ENCODE measurements at regions not wholly inside any gene's neighbourhood (a gene's known extent, or its start where the extent isn't known, plus 50 kb on each side); places are given as distances from the start of the nearest gene placed in this dataset.
"Not testable (repeated sequence)": the region's sequence is repeated elsewhere in the genome, so short reads cannot be mapped to it uniquely, and the experiment has no call there.

DNA sequence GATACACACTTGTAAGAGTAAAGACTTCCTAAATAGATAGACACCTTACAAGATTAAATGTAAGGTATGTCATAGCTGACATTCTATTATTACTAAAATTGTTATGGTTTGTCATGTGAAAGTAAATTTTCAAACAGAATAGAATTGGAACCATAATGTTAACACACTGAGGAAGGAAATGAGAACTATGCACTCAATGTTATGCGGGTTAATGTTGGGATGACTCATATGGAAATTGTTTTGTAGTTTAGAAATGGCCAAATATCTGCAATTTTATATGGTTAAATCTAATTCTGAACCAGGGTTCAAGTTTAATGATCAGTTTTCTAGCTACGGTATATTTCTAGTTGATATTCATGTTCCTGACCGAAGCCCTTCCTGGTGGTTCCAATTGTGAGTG, 214.2 kb upstream of the ADO start:
- DNase-seq (ENCODE audit: low spot score) = no peak

DNA sequence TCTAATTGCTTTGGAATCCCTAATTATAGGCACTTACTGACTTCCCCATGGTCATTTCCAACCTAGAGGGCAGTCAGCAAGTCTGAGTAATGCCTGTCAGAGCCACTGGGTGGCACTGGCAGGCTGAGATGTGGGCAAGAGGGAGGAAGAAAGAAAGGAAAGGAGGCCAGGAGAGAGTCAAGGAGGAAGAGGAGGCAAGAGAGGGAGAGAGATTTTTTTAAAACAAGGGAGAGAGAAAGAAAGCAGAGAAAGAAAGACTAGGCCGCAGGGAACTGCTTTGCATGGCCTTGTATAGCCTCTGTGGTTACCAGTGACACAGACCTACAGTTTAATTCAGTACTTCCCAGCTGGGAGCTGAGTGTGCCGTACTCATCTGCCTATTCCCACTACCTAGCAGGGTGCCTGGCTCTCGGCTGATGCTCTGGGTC, 210.4 kb upstream of the ADO start:
- DNase-seq (ENCODE audit: low spot score) = peak; percentile 53

DNA sequence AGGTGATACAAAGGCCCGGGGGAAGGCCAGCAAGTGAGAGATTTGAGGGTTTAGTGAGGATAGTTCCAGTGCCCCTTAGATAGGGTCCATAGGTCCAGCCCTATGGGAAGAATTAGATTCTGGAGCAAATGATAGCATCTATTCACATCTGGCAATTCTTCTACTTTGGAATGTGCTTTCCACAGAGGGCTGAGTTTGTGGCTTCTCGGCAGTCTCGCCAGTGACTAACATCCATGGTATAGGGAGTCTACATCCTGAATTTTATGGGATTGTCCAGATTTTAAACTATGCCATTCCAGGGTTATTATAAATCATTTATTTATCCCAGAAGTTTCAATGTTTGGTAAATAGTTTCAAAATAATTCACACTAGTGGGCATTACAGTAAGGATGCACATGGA, 207.3 kb upstream of the ADO start:
- DNase-seq (ENCODE audit: low spot score) = no peak

DNA sequence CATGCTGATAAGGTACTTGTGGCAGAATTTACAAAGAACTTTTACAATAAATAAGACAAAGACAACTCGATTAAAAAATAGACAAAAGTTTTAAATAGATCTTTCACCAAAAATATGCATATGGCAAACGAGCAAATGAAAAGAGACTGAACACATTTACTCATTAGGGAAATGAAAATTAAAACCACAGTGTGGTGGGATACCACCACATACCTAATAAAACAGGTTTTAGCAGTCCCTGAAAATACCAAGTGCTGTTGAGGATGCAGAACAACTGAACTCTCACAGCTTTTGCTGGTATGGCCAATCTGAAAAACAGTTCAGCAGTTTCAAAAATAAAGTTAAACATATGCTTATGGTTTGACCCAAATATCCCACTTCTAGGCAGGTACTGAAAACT, 205.4 kb upstream of the ADO start:
- DNase-seq (ENCODE audit: low spot score) = no peak

DNA sequence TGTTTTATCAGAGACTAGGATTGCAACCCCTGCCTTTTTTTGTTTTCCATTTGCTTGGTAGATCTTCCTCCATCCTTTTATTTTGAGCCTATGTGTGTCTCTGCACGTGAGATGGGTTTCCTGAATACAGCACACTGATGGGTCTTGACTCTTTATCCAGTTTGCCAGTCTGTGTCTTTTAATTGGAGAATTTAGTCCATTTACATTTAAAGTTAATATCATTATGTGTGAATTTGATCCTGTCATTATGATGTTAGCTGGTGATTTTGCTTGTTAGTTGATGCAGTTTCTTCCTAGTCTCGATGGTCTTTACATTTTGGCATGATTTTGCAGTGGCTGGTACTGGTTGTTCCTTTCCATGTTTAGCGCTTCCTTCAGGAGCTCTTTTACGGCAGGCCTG, 198.0 kb upstream of the ADO start:
- not testable (repeated sequence) for DNase-seq (ENCODE audit: low spot score)

DNA sequence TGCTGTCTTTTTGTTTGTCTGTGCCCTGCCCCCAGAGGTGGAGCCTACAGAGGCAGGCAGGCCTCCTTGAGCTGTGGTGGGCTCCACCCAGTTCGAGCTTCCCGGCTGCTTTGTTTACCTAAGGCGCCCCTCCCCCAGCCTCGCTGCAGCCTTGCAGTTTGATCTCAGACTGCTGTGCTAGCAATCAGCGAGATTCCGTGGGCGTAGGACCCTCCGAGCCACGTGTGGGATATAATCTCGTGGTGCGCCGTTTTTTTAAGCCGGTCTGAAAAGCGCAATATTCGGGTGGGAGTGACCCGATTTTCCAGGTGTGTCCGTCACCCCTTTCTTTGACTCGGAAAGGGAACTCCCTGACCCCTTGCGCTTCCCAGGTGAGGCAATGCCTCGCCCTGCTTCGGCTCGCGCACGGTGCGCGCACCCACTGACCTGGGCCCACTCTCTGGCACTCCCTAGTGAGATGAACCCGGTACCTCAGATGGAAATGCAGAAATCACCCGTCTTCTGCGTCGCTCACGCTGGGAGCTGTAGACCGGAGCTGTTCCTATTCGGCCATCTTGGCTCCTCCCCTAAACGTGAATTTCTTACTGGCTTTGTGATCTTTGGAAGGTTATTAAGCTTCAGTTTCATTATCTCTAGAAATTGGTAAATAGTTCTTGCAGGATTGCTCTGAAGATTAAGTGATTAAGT, 196.2 kb upstream of the ADO start:
- not testable (repeated sequence) for DNase-seq (ENCODE audit: low spot score)

DNA sequence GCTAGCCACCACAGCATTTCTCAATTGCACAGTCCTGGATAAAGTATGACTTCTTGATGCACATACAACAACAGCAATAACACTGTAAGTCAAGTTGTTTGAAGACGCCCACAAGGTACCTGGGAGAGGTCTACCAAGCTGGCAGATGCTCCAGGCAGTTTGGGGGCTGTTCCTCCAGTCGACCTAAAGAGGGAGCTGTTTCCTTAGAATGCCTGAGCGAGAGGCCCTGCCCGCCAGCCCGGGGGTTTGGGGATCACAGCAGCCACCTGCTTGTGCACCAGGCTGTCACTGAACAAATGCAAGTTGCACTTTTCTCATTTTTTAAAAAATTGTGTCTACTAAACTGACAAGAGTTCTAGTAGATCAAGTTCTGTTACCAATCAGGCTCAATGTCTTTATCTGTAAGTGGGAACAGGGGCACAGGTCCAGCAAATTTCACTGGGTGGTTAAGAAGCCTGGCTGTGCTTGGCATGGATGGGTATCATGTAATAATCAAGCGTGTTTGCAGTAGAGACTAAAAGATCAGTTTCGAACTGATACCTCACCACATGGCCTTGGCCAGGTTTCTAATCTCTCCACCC, 193.8 kb upstream of the ADO start:
- DNase-seq (ENCODE audit: low spot score) = peak; percentile 84

DNA sequence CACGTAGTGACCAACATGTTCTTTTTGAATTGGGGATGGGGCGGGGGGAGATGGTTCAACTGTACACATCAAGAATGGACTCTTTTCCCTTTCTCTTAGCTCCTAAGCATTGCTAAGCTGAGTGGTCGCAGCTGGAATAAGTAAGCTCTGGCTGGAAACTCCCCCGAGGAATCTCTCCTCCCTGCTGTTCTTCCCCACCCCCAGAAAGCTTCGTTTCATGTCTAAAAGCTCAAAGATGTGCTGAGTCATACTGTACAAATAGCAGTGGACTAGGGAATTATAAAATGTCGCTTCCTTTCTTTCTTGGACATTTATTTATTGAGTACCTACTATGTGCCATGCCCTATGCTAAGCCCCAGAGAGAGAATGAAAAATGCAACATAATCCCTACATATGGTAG, 191.1 kb upstream of the ADO start:
- DNase-seq (ENCODE audit: low spot score) = no peak

DNA sequence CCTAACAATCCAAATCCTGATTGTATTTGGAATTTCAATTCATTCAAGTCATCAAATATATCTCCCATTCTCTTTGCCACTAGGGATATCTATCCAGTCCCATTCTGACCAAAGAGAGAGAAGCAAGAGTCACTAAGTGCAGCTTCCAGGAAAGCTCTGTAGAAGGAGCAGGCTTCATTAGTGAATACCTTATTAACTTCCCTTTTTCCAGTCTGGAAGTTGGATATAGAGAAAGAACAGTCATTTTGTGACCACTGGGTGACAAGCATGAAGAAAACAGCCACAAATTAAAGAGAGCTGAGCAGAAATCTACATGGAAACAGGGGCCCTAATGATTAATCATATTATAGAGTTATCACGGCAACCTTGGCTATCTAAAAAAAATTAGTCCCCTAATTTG, 190.7 kb upstream of the ADO start:
- DNase-seq (ENCODE audit: low spot score) = no peak

DNA sequence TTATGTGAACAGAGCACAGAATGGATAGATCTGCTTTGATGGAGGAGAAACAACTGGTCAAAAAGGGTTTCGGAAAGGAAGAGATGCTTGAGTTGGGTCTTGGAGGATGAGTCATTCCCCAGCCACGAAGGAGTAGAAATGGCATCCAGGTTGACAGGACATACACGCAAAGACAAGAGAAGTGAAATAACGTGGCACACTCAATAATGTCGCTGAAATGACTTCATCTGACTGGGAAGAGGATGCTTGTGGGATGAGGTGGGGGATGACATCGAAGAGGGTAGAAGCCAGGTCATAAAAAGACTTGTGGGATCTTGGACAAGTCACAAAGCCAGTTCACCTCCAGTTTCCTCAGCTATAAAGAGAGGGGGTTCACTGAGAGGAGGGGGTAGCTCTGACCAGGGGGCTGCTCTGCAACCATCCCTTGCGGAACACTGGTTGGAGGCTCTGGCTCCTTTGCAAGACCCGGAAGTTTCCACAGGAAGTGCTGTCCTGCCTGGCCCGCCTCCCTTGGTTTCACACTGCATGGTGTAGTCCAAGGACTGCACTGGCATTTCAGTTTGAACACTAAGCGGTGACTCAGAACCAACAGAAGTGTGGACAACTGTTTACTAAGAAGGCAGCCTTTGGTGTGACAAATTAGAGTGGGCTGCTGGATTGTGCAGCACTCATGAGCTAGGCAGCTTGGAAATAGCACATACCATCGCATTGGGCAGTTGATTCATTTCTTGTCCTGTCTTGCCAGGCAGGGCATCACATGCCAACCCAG, 189.9 kb upstream of the ADO start:
- peak; percentile 91 for DNase-seq (ENCODE audit: low spot score)

DNA sequence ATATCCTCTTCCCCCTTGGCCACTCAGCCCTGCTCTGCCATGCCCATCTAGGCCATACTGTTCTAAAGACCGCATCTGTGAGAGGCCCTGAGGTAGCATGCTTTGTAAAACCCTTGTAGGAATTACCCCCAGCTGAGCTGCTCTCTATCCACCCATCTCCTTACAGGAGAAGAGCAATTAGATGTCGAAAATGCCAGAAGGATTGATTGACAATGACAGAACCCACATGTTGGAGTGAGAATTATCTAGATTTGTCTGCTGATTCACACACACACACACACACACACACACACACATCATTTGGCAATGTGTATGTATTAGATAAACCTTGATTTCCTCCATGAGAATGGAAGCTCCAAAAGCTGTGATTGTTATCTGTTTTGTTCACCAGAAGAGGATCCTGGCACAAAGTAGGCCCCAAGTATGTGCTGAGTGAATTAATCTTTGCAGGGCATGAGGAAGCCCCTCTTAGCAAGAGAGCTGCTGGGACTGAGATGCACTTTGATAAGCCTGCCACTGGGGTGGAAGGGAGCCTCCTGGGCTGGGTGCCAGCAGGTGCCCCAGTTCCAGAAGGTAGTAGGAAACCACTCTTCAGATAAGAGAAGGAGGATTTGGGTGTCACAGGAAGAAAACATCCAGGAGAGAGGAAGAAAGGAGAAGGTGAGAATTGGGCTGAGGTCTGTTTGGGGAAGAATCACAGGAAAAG, 187.5 kb upstream of the ADO start:
- DNase-seq (ENCODE audit: low spot score) = no peak

DNA sequence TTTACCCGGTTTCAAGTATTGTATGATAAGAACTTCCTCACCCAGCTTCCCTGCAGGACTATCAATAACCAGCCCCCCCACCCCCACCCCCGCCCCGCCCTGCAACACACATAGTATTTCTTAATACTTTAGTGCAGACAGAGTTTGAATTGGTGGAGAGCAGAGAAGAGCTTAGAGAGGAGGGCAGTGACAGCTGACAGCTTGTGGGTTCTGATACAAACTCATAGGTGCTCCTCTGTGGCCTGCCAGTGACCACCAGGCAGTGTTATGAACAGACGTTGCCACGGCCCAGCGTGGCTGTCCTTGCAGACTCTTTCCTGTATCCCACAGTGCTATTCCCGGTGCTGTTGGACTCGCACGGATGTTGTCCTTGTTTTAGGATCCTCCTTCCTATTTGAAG, 186.9 kb upstream of the ADO start:
- no peak for DNase-seq (ENCODE audit: low spot score)

DNA sequence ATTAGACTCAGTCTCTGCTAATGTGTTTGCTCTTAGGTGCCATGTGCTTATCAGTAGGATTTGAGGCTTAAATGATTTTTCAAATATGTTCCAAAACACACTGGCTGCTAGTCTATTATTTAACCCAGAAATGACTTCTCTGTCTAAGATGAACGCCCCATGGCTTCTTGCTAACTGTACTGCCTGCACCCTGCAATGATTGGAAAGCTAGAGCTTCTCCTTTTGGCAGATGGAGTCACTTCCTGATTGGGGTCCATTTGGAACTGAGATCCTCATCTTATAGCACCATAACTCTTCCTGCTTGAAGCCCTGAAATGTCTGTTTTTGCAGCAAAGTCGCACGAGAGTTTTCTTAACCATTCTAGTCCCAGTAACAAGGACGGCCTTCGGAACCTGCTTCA, 186.5 kb upstream of the ADO start:
- DNase-seq (ENCODE audit: low spot score) = no peak

DNA sequence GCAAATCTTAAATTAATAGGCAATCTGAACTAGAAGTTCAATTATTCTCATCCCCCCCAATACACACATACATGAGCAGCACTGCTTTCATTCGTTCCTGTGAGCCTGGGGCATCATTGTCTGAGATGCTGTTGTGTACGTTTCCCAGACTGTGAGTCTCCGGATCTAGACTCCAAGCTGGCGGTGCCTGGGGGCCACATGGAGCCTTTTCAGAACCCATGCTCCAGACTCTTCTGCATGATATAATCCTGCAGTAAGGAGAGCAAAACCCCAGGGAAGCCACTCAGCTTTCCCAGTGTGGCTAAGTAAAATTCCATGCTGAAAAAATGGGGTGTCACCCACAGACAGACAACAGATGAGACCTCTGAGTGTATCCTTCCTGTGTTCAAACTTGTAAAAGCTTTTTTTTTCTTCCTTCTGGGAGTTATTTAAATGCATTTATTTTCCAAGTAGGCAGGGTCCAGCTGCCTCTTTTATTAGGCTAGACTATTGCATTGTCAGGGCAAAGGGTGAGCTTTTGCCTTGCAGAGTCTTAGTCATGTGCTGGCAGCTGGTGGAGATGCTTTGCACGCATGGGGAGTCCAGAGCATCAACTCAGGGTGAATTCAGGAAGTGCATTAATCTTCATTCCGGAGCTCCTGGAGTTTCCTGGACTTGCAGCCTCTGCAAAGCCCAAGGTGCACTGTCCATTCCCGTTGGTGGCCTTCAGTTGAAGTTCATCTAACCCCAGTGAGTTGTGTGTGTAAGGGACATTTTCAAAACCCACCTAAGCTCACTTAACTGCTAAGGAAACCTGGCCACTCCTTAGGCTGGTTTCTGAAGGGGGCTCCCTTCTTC, 185.7 kb upstream of the ADO start:
- DNase-seq (ENCODE audit: low spot score) = no peak

DNA sequence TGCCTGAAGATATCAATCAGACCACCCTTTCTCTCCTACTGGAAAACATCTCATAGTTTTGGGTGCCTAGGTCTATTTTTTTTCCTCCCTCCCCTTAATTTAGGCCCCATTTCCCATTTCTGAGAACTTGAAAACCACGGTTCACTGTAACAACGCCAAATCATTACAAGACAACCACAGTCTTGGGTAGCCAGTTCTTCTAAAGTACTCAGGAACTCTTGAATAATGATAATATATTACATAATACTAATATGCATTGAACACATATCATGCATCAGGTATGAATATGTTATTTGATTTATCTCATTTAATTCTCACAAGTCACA, 185.1 kb upstream of the ADO start:
- no peak for DNase-seq (ENCODE audit: low spot score)

DNA sequence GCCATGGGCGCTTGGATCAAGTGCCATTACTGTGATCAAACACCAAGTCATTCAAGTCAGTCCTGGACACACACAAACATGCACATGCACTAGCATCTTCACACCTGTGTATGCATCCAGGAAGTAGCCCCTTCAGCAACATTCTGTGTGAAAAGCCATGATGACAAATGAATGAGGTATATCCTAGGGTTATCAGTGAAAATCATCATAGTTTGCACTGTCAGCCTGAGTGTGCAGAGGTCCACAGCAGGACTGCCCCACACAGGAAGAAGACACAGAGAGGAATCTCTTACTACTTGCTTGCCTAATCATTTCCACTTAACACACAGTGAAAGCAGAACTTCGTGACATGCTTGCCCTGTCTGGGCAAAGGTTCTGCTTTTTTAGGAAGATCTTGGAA, 184.0 kb upstream of the ADO start:
- DNase-seq (ENCODE audit: low spot score) = no peak

DNA sequence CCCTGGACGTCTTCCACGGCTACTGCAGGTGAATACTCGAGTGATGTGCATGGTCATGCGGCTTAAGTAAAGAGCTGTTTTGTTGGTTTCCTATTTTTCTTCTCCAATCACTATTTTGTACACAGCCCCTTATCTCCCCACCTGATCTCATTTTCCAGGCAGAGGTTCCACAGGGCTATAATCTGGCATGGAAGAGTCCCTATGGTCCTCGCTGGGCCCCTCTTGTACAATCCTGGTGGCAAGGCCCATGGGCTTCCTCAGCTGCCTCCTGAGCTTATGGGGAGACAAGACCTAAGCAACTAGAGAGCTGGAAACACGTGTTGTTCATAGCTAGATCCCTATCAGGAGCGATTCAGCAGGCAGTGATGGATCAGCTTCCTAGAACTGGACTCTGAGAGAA, 181.3 kb upstream of the ADO start:
- no peak for DNase-seq (ENCODE audit: low spot score)

DNA sequence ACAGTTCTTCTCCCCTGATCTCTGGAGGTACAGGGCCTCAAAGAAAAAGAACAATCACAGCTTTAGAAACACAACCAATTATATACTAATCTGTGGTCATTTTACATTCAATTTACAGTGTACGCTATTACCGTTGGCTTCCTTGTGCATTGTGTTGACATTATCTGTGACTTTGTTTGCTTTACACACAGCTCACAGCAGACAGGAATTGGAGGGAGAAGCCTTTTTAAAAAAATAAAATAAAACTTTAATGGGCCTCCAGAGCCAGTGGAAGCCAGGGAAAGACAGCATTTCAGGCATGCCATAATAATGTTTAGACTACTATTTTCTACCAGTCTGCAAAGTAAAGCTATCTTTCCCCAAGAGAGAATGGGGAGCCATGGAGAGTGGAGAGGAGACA, 179.0 kb upstream of the ADO start:
- DNase-seq (ENCODE audit: low spot score) = no peak

DNA sequence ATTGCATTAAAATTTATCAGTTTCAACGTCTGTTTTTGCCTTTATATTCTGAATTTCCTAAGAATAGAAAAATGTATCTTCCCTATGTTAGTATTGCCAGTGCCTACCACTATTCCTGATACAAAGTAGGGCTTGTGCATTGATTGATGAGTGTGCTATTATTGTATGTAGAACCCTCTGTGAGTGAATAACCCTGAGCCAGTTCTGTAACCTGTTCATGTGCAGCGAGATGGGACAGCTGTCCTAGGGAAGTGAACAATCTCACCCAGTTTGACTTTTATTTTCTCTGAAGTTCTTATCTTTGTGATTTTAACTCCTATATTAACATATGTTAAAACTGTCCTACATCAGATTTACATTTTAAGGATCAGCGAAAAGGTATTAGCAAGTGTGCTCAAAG, 178.4 kb upstream of the ADO start:
- no peak for DNase-seq (ENCODE audit: low spot score)

DNA sequence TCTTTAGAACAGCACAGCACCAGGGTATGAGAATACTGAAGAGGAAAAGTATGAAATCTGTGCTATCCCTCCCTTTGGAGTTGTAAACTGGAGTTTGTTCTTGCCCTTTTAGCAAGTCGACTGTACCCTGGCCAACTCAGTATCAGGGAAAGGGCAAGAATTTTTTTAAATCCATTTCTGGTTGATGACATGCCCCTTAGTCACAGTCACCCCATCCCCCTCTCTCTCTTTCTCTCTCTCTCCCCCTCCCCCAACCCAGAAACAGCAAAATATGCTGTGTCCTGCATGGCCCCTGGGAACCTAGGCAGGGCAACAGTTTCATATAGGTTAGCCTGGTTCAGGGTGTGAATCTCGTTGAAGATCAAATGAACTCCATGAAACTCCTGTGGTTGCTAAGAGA, 177.7 kb upstream of the ADO start:
- DNase-seq (ENCODE audit: low spot score) = no peak

DNA sequence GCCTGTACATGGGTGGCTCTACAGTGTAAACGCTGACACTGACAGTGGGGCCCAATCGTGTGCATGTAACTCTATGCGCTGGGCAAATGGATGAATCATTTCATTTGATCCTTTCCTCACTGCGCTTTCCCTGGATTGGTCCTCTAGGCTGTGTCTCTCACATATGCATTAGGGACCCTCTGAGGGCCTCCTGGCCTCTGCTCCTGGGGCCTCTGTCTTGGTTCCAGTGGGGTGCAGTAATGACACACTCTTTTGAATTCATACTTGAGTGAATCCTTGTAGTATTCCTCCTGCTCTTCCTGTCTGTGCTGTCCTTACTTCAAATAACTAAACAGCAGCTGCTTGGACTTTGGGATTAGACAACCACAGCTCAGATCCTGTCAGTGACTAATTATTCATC, 176.5 kb upstream of the ADO start:
- DNase-seq (ENCODE audit: low spot score) = no peak

DNA sequence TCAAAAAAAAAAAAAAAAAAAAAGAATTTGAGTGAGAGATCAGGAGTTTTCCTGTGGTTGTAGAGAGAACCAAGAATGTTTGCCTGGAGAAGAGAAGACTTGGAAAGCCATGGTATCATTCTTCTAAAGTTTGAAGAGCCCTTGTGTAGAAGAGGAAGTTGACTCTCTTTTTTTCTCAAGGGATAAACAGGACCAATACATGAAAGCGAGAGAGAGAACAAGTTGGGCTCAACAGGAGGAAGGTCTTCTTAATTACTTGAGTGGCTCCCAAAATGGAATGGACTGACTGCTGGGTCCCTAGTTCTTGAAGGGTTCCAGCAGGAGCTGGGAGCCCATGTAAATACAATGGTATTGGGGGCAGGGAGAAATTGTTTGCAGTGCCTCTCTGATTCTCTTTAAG, 173.3 kb upstream of the ADO start:
- no peak for DNase-seq (ENCODE audit: low spot score)

Measured in activated CD4-positive, alpha-beta T cell treated with anti-CD3 and anti-CD28 coated beads, Interleukin-2, Interleukin-4, amounts not matched to agents 100 ng/mL and 50 ng/mL, durations not matched to agents 16 hours and 8 hours (primary cell).